ENCODE measurements at regions not wholly inside any gene's neighbourhood (a gene's known extent, or its start where the extent isn't known, plus 50 kb on each side); places are given as distances from the start of the nearest gene placed in this dataset.

GRCh38 chr1:8267307-8267706, 50.6 kb upstream of the SLC45A1 start:
- in situ Hi-C loops (cut with HindIII; ENCODE audit: low sequenced_read_pairs), result no loop called here

- in situ Hi-C loops (cut with HindIII; ENCODE audit: low sequenced_read_pairs), result no loop called here
These were observed 51.3 kb upstream of the SLC45A1 start for GRCh38 chr1:8266436-8267165.

- in situ Hi-C loops (cut with HindIII; ENCODE audit: low sequenced_read_pairs), result no loop called here
These were observed 54.1 kb upstream of the SLC45A1 start for GRCh38 chr1:8263791-8264190.

- in situ Hi-C loops (cut with HindIII; ENCODE audit: low sequenced_read_pairs), result no loop called here
These were observed 56.5 kb upstream of the SLC45A1 start for GRCh38 chr1:8261398-8261762.

- in situ Hi-C loops (cut with HindIII; ENCODE audit: low sequenced_read_pairs), result no loop called here
These were observed 58.2 kb upstream of the SLC45A1 start for GRCh38 chr1:8259498-8260290.

GRCh38 chr1:8257621-8258020, 60.3 kb upstream of the SLC45A1 start:
- in situ Hi-C loops (cut with HindIII; ENCODE audit: low sequenced_read_pairs), result no loop called here

- in situ Hi-C loops (cut with HindIII; ENCODE audit: low sequenced_read_pairs), result no loop called here
These were observed 61.6 kb upstream of the SLC45A1 start for GRCh38 chr1:8256321-8256720.

- in situ Hi-C loops (cut with HindIII; ENCODE audit: low sequenced_read_pairs), result no loop called here
These were observed 62.2 kb upstream of the SLC45A1 start for GRCh38 chr1:8255712-8256111.

GRCh38 chr1:8252266-8252951, 65.5 kb upstream of the SLC45A1 start:
- in situ Hi-C loops (cut with HindIII; ENCODE audit: low sequenced_read_pairs), result loop anchor here (5.0 kb wide), 2 partner anchors 40 to 65 kb away; partner anchors contain the start of gene SLC45A1

- in situ Hi-C loops (cut with HindIII; ENCODE audit: low sequenced_read_pairs), result loop anchor here (5.0 kb wide), 2 partner anchors 41 to 66 kb away; partner anchors contain the start of gene SLC45A1
These were observed 66.3 kb upstream of the SLC45A1 start for GRCh38 chr1:8251635-8252034.

- in situ Hi-C loops (cut with HindIII; ENCODE audit: low sequenced_read_pairs), result loop anchor here (5.0 kb wide), 2 partner anchors 42 to 67 kb away; partner anchors contain the start of gene SLC45A1
These were observed 68.1 kb upstream of the SLC45A1 start for GRCh38 chr1:8249838-8250237.

GRCh38 chr1:8247811-8248436, 70.0 kb upstream of the SLC45A1 start:
- in situ Hi-C loops (cut with HindIII; ENCODE audit: low sequenced_read_pairs), result no loop called here

- in situ Hi-C loops (cut with HindIII; ENCODE audit: low sequenced_read_pairs), result no loop called here
These were observed 73.6 kb upstream of the SLC45A1 start for GRCh38 chr1:8244304-8244703.

- in situ Hi-C loops (cut with HindIII; ENCODE audit: low sequenced_read_pairs), result no loop called here
These were observed 75.4 kb upstream of the SLC45A1 start for GRCh38 chr1:8242498-8242897.

GRCh38 chr1:8241417-8242014, 76.4 kb upstream of the SLC45A1 start:
- in situ Hi-C loops (cut with HindIII; ENCODE audit: low sequenced_read_pairs), result no loop called here

- in situ Hi-C loops (cut with HindIII; ENCODE audit: low sequenced_read_pairs), result no loop called here
These were observed 78.4 kb upstream of the SLC45A1 start for GRCh38 chr1:8239306-8240023.

GRCh38 chr1:8239039-8239305, 78.9 kb upstream of the SLC45A1 start:
- in situ Hi-C loops (cut with HindIII; ENCODE audit: low sequenced_read_pairs), result no loop called here

- in situ Hi-C loops (cut with HindIII; ENCODE audit: low sequenced_read_pairs), result no loop called here
These were observed 79.5 kb upstream of the SLC45A1 start for GRCh38 chr1:8238141-8239038.

- in situ Hi-C loops (cut with HindIII; ENCODE audit: low sequenced_read_pairs), result no loop called here
These were observed 85.7 kb upstream of the SLC45A1 start for GRCh38 chr1:8232036-8232757.
